Fibroblast of pulmonary artery (primary cell): ENCODE measurements at regions not wholly inside any gene's neighbourhood (a gene's known extent, or its start where the extent isn't known, plus 50 kb on each side); places are given as distances from the start of the nearest gene placed in this dataset.

Experiments
- DNase-seq: peaks from one replicate; pipeline ENCODE4 v3.0.0-alpha.2; 2010; ENCODE audit warnings: low read depth
- H3K4me3 ChIP-seq: replicated peaks from 2 replicates; pipeline ENCODE4 v1.5.1; 2011; ENCODE audit warnings: low read depth, mild to moderate bottlenecking, control low read depth, low read length, moderate library complexity
- CTCF ChIP-seq: IDR thresholded peaks from 2 replicates; pipeline ENCODE4 v1.5.1; 2011; ENCODE audit warnings: mild to moderate bottlenecking, control low read depth, low read length, inconsistent platforms; ENCODE audit errors: missing control alignments

GRCh38 chr3:106768941-106769480 lies 608.2 kb upstream of the CCDC54 start:
- no peak for DNase-seq
- no peak overlapping the region for H3K4me3 ChIP-seq
- no peak for TF ChIP-seq CTCF

DNA sequence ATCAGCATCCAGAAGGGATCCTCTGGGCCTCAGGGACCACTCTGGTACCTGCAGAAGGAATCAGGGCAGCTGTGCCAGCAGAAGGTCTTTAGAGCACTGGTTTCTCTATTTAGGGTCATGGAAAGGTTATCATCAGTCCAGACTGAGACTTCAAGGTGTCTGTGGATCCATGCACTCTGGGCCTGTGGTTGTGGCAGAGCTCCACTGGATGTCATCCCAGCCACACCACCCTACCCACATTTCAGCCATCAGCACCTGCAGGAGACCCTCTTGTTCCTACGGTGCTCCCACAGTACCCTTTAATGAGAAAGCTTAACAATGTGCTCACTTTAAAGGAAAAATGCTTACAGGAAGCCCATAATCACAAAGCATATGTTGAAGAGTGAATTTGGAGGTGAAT lies 603.4 kb upstream of the CCDC54 start:
- H3K4me3 ChIP-seq, result no peak overlapping the region
- DNase-seq, result no peak
- TF ChIP-seq CTCF, result no peak

DNA sequence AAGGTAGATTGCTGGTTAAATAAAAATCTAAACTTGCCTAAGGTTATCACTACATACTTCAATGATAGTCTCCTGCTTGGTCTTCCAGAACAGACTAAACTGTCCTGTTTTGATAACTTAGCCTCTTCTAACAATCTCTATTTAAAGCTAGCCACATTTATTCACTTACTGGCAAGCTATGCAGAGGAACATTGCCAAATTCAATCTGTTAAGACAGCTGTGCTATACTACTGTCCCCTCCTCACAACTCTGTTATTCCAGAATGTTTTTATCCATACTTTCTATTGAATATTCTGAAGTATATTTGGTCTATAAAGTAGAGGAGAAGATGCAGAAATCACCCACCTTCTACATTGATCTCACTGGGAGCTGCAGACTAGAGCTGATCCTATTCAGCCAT lies 594.0 kb upstream of the CCDC54 start:
- no peak for DNase-seq
- H3K4me3 ChIP-seq, result no peak overlapping the region
- TF ChIP-seq CTCF, result no peak

DNA sequence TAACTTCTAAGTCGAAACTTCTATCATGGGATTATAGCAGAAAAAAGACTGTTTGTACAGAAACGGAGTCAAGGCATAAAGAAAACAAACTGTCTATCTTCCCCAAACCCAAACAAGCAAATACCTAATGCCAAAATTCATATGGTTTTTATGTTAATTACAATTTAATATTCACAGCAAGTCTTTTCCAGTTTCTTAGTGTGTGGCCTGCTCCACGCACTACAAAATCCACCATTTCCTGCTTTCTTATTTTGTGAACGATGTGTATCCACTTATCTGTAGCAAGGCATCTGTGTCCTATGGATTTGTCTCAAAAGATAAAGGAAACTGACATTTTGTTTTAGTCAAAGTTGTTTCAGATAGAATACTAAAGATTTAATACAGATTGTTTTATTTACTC lies 588.0 kb upstream of the CCDC54 start:
- DNase-seq, result no peak
- no peak overlapping the region for H3K4me3 ChIP-seq
- TF ChIP-seq CTCF, result no peak

DNA sequence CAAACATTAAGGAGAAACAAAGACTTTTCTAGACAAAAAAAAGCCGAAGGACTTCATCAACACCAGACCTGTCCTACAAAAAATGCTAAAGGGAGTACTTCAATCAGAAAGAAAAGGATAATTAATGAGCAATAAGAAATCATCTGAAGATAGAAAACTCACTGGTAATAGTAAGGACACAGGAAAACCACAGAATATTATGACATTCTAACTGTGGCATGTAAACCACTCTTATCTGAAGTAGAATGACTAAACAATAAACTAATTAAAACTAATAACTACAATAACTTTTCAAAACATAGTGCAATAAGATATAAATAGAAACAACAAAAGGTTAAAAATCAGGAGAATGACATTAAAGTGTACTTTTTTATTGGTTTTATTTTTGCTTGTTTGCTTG lies 584.5 kb upstream of the CCDC54 start:
- DNase-seq, result peak; percentile 11
- no peak overlapping the region for H3K4me3 ChIP-seq
- no peak for TF ChIP-seq CTCF

- no peak for DNase-seq
- no peak for TF ChIP-seq CTCF
- H3K4me3 ChIP-seq, result no peak overlapping the region
These were observed 582.8 kb upstream of the CCDC54 start for GRCh38 chr3:106794442-106794841.

- no peak for DNase-seq
- H3K4me3 ChIP-seq, result no peak overlapping the region
- no peak for TF ChIP-seq CTCF
These were observed 581.7 kb upstream of the CCDC54 start for GRCh38 chr3:106795553-106795952.
